ENCODE measurements at regions not wholly inside any gene's neighbourhood (a gene's known extent, or its start where the extent isn't known, plus 50 kb on each side); places are given as distances from the start of the nearest gene placed in this dataset.

DNA sequence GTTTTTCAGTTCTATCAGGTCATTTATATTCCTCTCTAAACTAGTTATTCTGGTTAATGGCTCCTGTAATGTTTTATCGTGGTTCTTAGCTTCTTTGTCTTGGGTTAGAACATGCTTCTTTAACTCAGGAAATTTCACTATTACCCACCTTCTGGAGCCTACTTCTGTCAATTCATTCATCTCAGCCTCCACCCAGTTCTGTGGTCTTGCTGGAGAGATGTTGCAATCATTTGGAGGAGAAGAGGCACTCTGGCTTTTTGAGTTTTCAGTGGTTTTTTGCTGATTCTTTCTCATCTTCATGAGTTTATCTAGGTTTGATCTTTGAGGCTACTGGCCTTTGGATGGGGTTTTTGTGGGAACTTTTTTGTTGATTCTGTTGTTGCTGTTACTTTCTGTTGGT, 213.0 kb downstream of the BRINP2 start:
- no peak overlapping the region for H3K27ac ChIP-seq (ENCODE audit: extremely low read length, insufficient read depth, low read length)
- BruUV-seq (replicated peaks) = no TSS peak
- no peak for ATAC-seq
- no peak overlapping the region for H3K4me3 ChIP-seq (replicated peaks in 1 of 3; ENCODE audit: insufficient read depth in 1 of 3, low read depth in 2 of 3, low read length in 3 of 3)
- H3K4me2 ChIP-seq (ENCODE audit: low read depth, low read length) = no peak overlapping the region
- WGBS (ENCODE audit: low lambda C conversion rate) = 0% methylated on average over 1 of the region's 1 CpG
- in situ Hi-C loops (cut with HindIII; ENCODE audit: extremely low pct_ligation_motif_present, low pct_unique_long_range_greater_than_20kb) (no loop called here), intact Hi-C loops (cut with micrococcal nuclease; ENCODE audit: unreplicated experiment) (no loop called here)
- no peaks in the 10 kb centered on the region for H4K20me1 ChIP-seq (ENCODE audit: insufficient read depth, low read length)
- no peak overlapping the region for H3K9ac ChIP-seq (ENCODE audit: insufficient read depth, low read depth, low read length)
- H3K36me3 ChIP-seq (replicated peaks in 1 of 2; ENCODE audit: control insufficient read depth in 1 of 2, insufficient read depth in 2 of 2, low read length in 2 of 2) = no peaks in the 10 kb centered on the region
- POLR2A ChIA-PET = no interaction called here
- no peaks in the 10 kb centered on the region for H3K4me1 ChIP-seq (ENCODE audit: insufficient read depth, low read length)
- CTCF ChIA-PET (ENCODE audit: low intra/inter-chr PET ratio, low total read pairs) = no interaction called here
- no peaks in the 10 kb centered on the region for H3K9me3 ChIP-seq (ENCODE audit: low read length)
- H2AFZ ChIP-seq (ENCODE audit: low read length) = no peak overlapping the region
- no peak for FAIRE-seq
- no peak for DNase-seq (ENCODE audit: low spot score)
- H3K27me3 ChIP-seq (ENCODE audit: control insufficient read depth in 1 of 2, insufficient read depth in 2 of 2, low read length in 2 of 2) = no peaks in the 10 kb centered on the region
- H3K79me2 ChIP-seq (ENCODE audit: insufficient read depth, low read length) = no peaks in the 10 kb centered on the region
- TF ChIP-seq RFX5 (IDR thresholded peaks at IDR 0.05; ENCODE audit: low read depth, low read length) = no peak
- no peak for TF ChIP-seq RNF2 (conservative IDR thresholded peaks at IDR 0.05; ENCODE audit: low read depth)
- TF ChIP-seq ZFP62 (CRISPR knock-in tag; IDR thresholded peaks at IDR 0.05) = no peak
- TF ChIP-seq KDM4B (CRISPR knock-in tag; IDR thresholded peaks at IDR 0.05) = no peak
- no peak for TF ChIP-seq HNRNPUL1 (IDR thresholded peaks at IDR 0.05; ENCODE audit: low read depth, low read length)
- TF ChIP-seq PHF20 (CRISPR knock-in tag; IDR thresholded peaks at IDR 0.05) = no peak
- TF ChIP-seq ZNF207 (IDR thresholded peaks at IDR 0.05; ENCODE audit: borderline replicate concordance) = no peak
- no peak for TF ChIP-seq PCBP2 (optimal IDR thresholded peaks at IDR 0.05; ENCODE audit: low read depth, low read length, poor library complexity, severe bottlenecking)
- TF ChIP-seq, protein P1, sequence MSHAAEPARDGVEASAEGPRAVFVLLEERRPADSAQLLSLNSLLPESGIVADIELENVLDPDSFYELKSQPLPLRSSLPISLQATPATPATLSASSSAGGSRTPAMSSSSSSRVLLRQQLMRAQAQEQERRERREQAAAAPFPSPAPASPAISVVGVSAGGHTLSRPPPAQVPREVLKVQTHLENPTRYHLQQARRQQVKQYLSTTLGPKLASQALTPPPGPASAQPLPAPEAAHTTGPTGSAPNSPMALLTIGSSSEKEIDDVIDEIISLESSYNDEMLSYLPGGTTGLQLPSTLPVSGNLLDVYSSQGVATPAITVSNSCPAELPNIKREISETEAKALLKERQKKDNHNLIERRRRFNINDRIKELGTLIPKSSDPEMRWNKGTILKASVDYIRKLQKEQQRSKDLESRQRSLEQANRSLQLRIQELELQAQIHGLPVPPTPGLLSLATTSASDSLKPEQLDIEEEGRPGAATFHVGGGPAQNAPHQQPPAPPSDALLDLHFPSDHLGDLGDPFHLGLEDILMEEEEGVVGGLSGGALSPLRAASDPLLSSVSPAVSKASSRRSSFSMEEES (CRISPR knock-in tag; IDR thresholded peaks at IDR 0.05) = no peak
- TF ChIP-seq ZNF550 (CRISPR knock-in tag; IDR thresholded peaks at IDR 0.05; ENCODE audit: borderline replicate concordance) = no peak
- no peak for TF ChIP-seq HES4 (CRISPR knock-in tag; IDR thresholded peaks at IDR 0.05; ENCODE audit: borderline replicate concordance)
- TF ChIP-seq LCORL (IDR thresholded peaks at IDR 0.05) = no peak
- TF ChIP-seq LCORL (CRISPR knock-in tag; IDR thresholded peaks at IDR 0.05) = no peak
- no peak for TF ChIP-seq SIX4 (CRISPR knock-in tag; IDR thresholded peaks at IDR 0.05)
- TF ChIP-seq, protein P2, sequence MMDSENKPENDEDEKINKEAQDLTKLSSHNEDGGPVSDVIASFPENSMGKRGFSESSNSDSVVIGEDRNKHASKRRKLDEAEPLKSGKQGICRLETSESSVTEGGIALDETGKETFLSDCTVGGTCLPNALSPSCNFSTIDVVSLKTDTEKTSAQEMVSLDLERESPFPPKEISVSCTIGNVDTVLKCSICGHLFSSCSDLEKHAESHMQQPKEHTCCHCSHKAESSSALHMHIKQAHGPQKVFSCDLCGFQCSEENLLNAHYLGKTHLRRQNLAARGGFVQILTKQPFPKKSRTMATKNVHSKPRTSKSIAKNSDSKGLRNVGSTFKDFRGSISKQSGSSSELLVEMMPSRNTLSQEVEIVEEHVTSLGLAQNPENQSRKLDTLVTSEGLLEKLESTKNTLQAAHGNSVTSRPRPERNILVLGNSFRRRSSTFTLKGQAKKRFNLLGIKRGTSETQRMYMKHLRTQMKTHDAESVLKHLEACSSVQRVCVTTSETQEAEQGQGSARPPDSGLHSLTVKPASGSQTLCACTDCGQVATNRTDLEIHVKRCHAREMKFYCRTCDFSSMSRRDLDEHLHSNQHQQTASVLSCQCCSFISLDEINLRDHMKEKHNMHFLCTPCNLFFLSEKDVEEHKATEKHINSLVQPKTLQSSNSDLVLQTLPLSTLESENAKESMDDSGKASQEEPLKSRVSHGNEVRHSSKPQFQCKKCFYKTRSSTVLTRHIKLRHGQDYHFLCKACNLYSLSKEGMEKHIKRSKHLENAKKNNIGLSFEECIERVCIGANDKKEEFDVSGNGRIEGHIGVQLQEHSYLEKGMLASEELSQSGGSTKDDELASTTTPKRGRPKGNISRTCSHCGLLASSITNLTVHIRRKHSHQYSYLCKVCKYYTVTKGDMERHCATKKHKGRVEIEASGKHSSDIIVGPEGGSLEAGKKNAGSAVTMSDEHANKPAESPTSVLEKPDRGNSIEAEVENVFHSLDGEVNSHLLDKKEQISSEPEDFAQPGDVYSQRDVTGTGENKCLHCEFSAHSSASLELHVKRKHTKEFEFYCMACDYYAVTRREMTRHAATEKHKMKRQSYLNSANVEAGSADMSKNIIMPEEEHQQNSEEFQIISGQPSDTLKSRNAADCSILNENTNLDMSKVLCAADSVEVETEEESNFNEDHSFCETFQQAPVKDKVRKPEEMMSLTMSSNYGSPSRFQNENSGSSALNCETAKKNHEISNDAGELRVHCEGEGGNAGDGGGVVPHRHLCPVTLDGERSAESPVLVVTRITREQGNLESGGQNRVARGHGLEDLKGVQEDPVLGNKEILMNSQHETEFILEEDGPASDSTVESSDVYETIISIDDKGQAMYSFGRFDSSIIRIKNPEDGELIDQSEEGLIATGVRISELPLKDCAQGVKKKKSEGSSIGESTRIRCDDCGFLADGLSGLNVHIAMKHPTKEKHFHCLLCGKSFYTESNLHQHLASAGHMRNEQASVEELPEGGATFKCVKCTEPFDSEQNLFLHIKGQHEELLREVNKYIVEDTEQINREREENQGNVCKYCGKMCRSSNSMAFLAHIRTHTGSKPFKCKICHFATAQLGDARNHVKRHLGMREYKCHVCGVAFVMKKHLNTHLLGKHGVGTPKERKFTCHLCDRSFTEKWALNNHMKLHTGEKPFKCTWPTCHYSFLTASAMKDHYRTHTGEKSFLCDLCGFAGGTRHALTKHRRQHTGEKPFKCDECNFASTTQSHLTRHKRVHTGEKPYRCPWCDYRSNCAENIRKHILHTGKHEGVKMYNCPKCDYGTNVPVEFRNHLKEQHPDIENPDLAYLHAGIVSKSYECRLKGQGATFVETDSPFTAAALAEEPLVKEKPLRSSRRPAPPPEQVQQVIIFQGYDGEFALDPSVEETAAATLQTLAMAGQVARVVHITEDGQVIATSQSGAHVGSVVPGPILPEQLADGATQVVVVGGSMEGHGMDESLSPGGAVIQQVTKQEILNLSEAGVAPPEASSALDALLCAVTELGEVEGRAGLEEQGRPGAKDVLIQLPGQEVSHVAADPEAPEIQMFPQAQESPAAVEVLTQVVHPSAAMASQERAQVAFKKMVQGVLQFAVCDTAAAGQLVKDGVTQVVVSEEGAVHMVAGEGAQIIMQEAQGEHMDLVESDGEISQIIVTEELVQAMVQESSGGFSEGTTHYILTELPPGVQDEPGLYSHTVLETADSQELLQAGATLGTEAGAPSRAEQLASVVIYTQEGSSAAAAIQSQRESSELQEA (CRISPR knock-in tag; IDR thresholded peaks at IDR 0.05; ENCODE audit: not compliant biosample characterization) = no peak
- TF ChIP-seq STAG1 (CRISPR knock-in tag; IDR thresholded peaks at IDR 0.05) = no peak
- no peak for TF ChIP-seq MXI1 (IDR thresholded peaks at IDR 0.05; ENCODE audit: borderline replicate concordance, low read depth, low read length)
- no peak for TF ChIP-seq ADNP (CRISPR knock-in tag; IDR thresholded peaks at IDR 0.05)
- no peak for TF ChIP-seq ZNF292 (CRISPR knock-in tag; IDR thresholded peaks at IDR 0.05; ENCODE audit: borderline replicate concordance, low read depth)

Measured in HepG2 (cell line).